ENCODE measurements at regions not wholly inside any gene's neighbourhood (a gene's known extent, or its start where the extent isn't known, plus 50 kb on each side); places are given as distances from the start of the nearest gene placed in this dataset.

DNA sequence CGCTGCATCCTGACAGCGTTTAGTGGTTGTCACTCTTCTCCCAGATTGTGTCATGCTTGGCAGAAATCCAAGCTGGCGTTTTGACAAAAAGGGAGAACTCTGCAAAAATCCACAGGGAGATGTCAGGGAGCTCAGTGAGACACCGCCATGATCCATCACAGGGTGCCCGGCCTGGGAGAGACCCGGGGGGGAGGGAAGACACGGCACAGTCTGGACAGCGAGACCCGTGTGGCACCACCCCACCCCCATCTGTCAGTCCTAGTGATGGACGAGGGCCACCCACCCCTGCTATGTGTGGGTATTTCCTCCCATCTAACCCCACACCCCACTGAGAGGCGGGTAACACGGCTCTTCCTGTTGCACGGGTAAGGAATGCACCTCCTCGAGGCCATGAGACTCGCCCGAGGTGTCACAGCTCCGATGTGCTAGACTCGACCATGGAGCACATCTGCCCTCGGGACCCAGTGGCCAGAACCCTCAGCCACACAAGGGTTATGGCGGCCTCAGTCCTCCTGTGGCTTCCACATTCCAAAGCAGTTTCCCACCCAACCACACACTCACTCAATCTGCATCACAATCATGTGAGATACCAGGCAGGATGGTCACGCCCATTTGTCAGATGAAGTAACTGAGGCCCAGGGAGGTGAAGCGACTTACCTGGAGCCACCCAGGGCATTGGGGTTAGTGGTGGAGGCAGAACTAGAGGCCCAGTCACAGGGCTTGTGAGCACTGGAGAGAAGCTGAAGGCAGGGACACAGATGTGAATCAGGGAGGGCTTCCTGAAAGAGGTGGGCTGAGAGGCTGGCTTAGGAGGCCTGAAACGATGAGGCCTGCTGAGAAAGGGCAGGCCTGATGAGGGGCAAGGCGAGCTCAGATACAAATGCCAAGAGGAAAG lies 688.5 kb downstream of the MATN1 start:
- Mint-ChIP-seq H3K9me3 (peaks cover 18% of the 10 kb centered on the region), H3K27ac (no peak overlapping the region), H3K27me3 (ENCODE audit: insufficient read depth) (peaks cover 5% of the 10 kb centered on the region; the same call in 1 of the 2 replicates), H3K4me3 (no peak overlapping the region), H3K36me3 (ENCODE audit: low read depth) (no peaks in the 10 kb centered on the region), H3K4me1 (ENCODE audit: low read depth) (no peaks in the 10 kb centered on the region)
- TF ChIP-seq, protein P1, sequence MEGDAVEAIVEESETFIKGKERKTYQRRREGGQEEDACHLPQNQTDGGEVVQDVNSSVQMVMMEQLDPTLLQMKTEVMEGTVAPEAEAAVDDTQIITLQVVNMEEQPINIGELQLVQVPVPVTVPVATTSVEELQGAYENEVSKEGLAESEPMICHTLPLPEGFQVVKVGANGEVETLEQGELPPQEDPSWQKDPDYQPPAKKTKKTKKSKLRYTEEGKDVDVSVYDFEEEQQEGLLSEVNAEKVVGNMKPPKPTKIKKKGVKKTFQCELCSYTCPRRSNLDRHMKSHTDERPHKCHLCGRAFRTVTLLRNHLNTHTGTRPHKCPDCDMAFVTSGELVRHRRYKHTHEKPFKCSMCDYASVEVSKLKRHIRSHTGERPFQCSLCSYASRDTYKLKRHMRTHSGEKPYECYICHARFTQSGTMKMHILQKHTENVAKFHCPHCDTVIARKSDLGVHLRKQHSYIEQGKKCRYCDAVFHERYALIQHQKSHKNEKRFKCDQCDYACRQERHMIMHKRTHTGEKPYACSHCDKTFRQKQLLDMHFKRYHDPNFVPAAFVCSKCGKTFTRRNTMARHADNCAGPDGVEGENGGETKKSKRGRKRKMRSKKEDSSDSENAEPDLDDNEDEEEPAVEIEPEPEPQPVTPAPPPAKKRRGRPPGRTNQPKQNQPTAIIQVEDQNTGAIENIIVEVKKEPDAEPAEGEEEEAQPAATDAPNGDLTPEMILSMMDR (IDR thresholded peaks at IDR 0.05), result no peak
- no peak for DNase-seq

DNA sequence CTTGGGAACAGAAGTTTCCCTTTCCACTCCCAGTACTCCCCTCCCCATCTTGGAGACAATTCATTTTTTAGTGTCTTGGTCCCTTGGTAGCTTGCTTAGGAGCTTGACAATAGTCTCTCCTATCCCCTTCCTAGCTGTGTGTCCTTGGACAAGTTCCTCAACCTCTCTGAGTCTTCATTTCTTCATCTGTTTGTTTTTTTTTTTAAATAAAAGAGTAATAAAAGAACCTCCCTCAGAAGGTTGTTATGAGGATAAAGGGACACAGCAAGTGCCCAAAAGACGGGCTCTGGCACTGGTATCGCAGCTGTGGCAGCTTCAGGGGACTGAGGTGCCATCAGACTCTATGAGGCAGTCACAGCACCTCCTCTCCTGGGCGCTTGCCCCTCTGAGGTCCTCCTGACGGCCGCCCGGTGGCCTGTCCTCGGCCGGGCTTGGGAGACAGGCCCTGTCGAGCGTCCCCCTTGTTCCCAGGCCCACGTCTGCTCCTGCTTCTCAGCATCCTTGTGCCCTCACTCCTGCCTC lies 689.2 kb downstream of the MATN1 start:
- peaks cover 12% of the 10 kb centered on the region for H3K9me3 Mint-ChIP-seq
- H3K27ac Mint-ChIP-seq, result no peak overlapping the region
- peaks cover 5% of the 10 kb centered on the region; the same call in 1 of the 2 replicates for H3K27me3 Mint-ChIP-seq (ENCODE audit: insufficient read depth)
- H3K4me1 Mint-ChIP-seq (ENCODE audit: low read depth), result no peaks in the 10 kb centered on the region
- no peaks in the 10 kb centered on the region for H3K36me3 Mint-ChIP-seq (ENCODE audit: low read depth)
- DNase-seq, result no peak
- TF ChIP-seq, protein P1 (IDR thresholded peaks at IDR 0.05), result no peak
- H3K4me3 Mint-ChIP-seq, result no peak overlapping the region

DNA sequence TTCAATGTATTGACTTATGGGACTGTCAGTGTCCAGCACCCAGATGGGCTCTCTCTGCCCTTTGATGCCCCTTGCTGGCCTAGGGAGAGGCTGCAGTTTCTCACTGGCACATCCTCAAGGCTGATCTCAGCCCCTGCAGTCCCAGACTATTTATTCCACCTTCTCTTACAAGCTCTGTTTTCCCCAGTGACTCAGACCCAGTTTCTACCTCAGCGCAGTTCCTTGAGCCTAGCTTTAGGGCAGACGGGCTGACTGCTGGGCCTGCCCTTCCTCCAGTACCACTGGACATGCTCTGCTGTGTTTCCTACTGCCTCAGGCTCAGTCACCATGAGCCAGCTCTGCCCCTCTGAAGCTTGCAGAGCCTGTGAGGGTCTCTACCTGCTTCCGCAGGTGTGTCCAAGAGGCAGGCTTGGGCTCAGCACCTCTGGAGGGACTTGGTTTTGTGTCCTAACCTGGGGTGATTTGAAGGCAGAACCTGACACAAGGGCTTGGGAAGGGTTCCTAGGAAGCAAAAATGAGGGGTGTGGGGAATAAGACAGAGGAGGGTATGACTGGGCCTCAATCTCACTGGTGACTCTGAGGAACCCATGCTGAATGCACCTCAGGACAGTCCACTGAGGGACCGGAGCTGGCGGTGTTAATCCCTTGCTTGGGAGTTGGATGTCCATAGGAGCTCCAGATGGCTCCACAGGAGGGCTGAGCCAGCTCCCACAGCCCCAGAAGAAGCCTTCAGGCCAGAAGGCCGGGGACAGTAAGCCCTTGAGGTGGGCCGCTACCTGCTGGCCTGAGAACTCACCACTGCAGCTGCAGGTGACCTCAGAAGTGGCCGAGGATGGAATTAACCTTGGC lies 689.9 kb downstream of the MATN1 start:
- H3K36me3 Mint-ChIP-seq (ENCODE audit: low read depth), result no peaks in the 10 kb centered on the region
- TF ChIP-seq, protein P1 (IDR thresholded peaks at IDR 0.05), result no peak
- no peak overlapping the region for H3K27ac Mint-ChIP-seq
- no peak for DNase-seq
- H3K27me3 Mint-ChIP-seq (ENCODE audit: insufficient read depth), result peaks cover 4% of the 10 kb centered on the region; the same call in 1 of the 2 replicates
- H3K9me3 Mint-ChIP-seq, result peaks cover 9% of the 10 kb centered on the region
- H3K4me3 Mint-ChIP-seq, result no peak overlapping the region
- no peaks in the 10 kb centered on the region for H3K4me1 Mint-ChIP-seq (ENCODE audit: low read depth)

DNA sequence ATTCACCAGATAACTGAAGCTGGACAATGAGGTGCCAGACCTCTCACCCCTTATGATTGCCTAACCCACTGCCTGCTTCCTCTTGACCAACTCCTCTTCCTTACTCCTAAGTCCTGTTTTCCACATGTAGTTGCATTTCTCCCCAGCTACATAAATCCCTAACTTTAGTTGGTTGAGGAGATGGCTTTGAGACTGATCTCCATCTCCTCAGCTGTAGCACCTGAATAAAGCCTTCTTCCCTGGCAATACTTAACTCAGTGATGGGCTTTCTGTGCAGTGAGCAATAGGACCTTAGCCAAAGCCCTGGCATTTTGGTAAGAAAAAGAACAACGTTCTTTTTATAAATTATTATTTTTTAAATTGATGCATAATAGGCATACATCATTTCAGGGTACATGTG lies 691.1 kb downstream of the MATN1 start:
- peaks cover 5% of the 10 kb centered on the region; the same call in 1 of the 2 replicates for H3K9me3 Mint-ChIP-seq
- H3K36me3 Mint-ChIP-seq (ENCODE audit: low read depth), result no peaks in the 10 kb centered on the region
- no peak overlapping the region for H3K27ac Mint-ChIP-seq
- DNase-seq, result no peak
- no peak overlapping the region for H3K4me3 Mint-ChIP-seq
- H3K4me1 Mint-ChIP-seq (ENCODE audit: low read depth), result no peaks in the 10 kb centered on the region
- TF ChIP-seq, protein P1 (IDR thresholded peaks at IDR 0.05), result no peak
- peaks cover 1% of the 10 kb centered on the region; the same call in 1 of the 2 replicates for H3K27me3 Mint-ChIP-seq (ENCODE audit: insufficient read depth)

DNA sequence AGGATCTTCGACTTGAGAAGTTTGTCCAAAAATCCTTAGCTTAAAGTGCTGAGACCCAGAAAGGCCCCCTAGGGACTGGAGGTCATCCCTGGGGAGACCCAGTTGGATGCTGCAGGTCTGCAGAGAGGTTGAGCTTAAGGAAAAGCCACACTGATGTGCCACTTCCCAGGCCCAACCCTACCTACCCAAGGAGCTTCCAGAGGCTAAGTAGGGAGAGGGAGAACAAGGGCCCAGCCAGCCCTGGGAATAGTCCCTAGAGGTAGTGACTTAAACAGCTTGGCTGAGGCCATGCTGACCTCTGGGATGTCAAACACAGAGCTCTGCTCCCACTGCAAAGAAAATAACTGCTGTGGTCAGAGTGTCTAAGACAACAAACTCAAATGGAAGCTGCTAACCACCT lies 693.7 kb downstream of the MATN1 start:
- TF ChIP-seq, protein P1 (IDR thresholded peaks at IDR 0.05), result no peak
- Mint-ChIP-seq H3K4me3 (no peak overlapping the region), H3K9me3 (no peaks in the 10 kb centered on the region), H3K36me3 (ENCODE audit: low read depth) (no peaks in the 10 kb centered on the region), H3K27ac (no peak overlapping the region), H3K4me1 (ENCODE audit: low read depth) (no peaks in the 10 kb centered on the region), H3K27me3 (ENCODE audit: insufficient read depth) (peaks cover 1% of the 10 kb centered on the region; the same call in 1 of the 2 replicates)
- no peak for DNase-seq

Measured in HFFc6 (cell line).